Kidney epithelial cell (primary cell): ENCODE measurements at regions not wholly inside any gene's neighbourhood (a gene's known extent, or its start where the extent isn't known, plus 50 kb on each side); places are given as distances from the start of the nearest gene placed in this dataset.

Experiments used
- DNase-seq: peaks from one replicate; pipeline ENCODE4 v3.0.0-alpha.2; 2010; ENCODE audit warnings: low read depth
- H3K27me3 ChIP-seq: 2 replicates; pipeline ENCODE4 v1.6.0; 2011; ENCODE audit warnings: low read length; ENCODE audit not compliant: control insufficient read depth, insufficient read depth
- H3K36me3 ChIP-seq: 2 replicates; pipeline ENCODE4 v1.5.1; 2011; ENCODE audit warnings: low read length; ENCODE audit not compliant: control insufficient read depth, insufficient read depth
- H3K4me3 ChIP-seq: 2 replicates; pipeline ENCODE4 v1.5.1; 2011; ENCODE audit warnings: low read depth, mild to moderate bottlenecking, control low read depth, low read length
- CTCF ChIP-seq: IDR thresholded peaks from 2 replicates; pipeline ENCODE4 v1.5.1; 2011; ENCODE audit warnings: mild to moderate bottlenecking, moderate library complexity, low read length, control low read depth, inconsistent platforms; ENCODE audit not compliant: insufficient read depth, poor library complexity, severe bottlenecking

DNA sequence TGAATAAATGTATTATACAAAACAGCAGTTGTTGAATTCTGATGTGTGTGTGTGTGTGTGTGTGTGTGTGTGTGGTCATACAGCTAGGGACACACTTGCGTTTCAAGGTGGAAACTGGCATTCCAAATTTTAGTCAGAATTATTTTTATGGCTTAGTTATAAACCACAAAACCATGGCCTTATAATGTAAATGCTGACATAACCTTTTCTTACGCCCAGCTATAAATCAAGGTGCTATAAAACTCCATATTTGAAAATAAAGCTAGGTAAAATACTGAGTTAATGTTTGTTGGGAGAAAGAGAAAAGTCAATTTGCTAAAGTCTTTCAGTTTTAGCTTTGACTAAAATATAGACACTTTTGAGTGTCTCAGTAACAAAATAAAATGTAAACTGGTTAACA lies 345.1 kb upstream of the NR3C2 start:
- H3K36me3 ChIP-seq, result no peaks in the 10 kb centered on the region
- H3K4me3 ChIP-seq, result no peak overlapping the region
- no peak for DNase-seq
- no peaks in the 10 kb centered on the region for H3K27me3 ChIP-seq
- TF ChIP-seq CTCF, result no peak

DNA sequence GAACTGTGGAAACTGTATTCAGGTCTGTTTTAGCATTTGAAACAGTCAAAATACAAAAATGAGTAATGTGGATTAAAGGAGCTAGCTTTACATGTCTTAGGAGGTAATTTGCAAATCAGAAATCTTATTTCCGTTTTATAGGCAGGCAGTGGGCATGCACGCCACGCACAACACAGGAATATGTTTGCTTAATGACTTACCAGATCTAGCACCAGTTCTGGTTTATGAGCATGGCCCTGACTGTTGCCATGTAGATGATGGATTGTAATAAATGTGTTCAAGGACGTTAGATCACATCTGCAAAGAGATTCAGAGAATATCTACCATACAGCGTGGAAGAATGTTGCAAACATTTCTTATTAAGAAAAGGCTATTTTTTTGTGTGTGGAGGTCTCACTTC lies 344.5 kb upstream of the NR3C2 start:
- no peak for TF ChIP-seq CTCF
- no peak for DNase-seq
- H3K36me3 ChIP-seq, result no peaks in the 10 kb centered on the region
- no peaks in the 10 kb centered on the region for H3K27me3 ChIP-seq
- no peak overlapping the region for H3K4me3 ChIP-seq

DNA sequence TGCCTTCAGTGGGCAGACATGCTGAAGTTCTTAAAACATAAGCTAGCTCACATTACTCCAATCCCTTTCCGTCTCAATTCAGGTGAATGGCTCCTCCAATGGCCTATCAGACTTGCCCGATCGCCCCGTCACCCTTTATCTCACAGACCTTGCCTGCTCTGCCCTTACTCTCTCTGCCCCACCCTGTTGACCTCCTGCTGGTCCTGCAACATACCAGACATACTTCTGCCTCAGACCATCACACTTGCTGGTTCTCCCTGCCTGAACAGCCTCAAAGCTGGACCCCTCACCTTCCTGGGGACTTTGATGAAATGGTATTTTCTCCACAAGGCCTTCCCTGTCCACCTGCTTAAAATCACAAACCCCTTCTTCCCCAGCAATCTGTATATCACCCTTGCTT lies 340.1 kb upstream of the NR3C2 start:
- Histone ChIP-seq H3K4me3 (no peak overlapping the region), H3K27me3 (no peaks in the 10 kb centered on the region), H3K36me3 (no peaks in the 10 kb centered on the region)
- DNase-seq, result no peak
- no peak for TF ChIP-seq CTCF

DNA sequence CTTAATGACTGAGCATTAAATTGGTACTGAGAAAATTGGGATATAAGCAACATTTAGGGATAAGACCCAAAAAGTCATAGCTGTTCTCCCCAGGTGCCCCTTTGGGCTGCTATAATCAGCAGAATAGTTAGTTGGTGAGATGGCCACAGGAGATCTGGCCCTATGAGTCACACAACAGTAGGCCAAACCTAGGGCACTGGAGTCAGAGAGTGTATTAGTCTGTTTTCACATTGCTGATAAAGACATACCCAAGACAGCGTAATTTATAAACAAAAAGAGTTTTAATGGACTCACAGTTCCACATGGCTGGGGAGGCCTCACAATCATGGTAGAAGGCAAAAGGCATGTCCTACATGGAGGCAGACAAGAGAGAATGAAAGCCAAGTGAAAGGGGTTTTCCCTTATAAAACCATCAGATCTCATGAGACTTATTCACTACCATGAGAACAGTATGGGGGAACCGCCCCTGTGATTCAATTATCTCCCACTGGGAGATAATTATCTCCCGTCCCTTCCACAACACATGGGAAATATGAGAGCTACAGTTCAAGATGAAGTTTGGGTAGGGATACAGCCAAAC lies 338.3 kb upstream of the NR3C2 start:
- Histone ChIP-seq H3K27me3 (no peaks in the 10 kb centered on the region), H3K36me3 (no peaks in the 10 kb centered on the region), H3K4me3 (no peak overlapping the region)
- TF ChIP-seq CTCF, result no peak
- DNase-seq, result no peak

DNA sequence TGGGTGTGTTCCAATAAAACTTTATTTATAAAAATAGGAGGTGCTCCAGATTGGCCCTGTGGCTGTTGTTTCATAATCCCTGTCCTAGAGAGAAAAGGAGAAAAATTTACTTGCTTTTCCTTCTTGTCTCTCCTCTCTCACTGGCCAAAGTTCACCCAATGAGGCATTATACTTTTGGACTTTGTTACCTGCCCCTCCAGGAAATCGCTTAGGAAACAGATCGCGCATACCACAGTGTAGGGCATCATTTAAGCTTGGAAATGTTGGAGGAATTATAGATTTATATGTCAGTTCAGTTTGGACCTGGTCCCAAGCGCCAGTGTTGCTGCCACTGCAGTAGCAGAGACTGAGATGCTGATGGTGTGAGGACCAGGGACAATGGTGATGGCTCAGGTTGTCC lies 337.6 kb upstream of the NR3C2 start:
- Histone ChIP-seq H3K4me3 (no peak overlapping the region), H3K36me3 (no peaks in the 10 kb centered on the region), H3K27me3 (no peaks in the 10 kb centered on the region)
- no peak for TF ChIP-seq CTCF
- no peak for DNase-seq

DNA sequence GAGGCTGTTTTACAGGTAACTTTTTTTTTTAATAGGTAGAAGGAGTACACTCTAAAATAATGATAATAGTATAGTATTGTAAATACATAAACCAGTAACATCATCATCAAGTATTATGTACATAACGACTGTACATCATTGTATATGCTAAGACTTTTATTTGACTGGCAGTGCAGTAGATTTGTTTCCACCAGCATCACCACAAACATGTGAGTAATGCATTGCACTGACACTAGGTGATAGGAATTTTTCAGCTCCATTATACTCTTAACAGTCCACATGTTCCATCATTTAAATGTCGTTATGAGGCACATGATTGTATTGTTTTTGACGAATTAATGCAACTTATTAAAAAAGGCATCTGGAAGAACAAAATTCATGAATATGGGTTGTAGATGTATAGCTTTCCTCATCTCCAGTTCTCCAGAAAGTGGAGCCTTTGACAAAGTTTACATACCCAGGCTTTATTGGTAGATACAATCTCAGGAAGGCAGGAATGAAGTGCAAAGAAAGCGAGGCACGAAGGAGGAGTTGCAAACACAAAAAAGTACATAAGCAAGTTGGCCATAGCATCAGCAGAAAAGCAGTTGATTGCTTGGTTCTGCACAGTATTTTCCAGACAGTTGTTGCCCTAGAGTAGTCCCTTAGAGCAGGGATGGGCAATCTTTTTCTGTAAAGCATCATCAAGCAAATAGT lies 336.9 kb upstream of the NR3C2 start:
- no peak for DNase-seq
- TF ChIP-seq CTCF, result no peak
- no peak overlapping the region for H3K4me3 ChIP-seq
- no peaks in the 10 kb centered on the region for H3K36me3 ChIP-seq
- no peaks in the 10 kb centered on the region for H3K27me3 ChIP-seq
